DMS153 (cell line): ENCODE measurements at regions not wholly inside any gene's neighbourhood (a gene's known extent, or its start where the extent isn't known, plus 50 kb on each side); places are given as distances from the start of the nearest gene placed in this dataset.
"Not testable (repeated sequence)": the region's sequence is repeated elsewhere in the genome, so short reads cannot be mapped to it uniquely, and the experiment has no call there.

Experiments used
- DNase-seq: peaks from one replicate; lab custom pipeline; 2025; lab: John Stamatoyannopoulos, UW

GRCh38 chr13:21879263-21879914 lies 208.5 kb downstream of the FGF9 start:
- DNase-seq = no peak

- DNase-seq = no peak
These were observed 211.9 kb downstream of the FGF9 start for GRCh38 chr13:21882766-21883165.

GRCh38 chr13:21883713-21884112 lies 212.8 kb downstream of the FGF9 start:
- DNase-seq = no peak

GRCh38 chr13:21884299-21884909 lies 213.5 kb downstream of the FGF9 start:
- DNase-seq = peak; percentile 71

GRCh38 chr13:21884965-21885567 lies 214.2 kb downstream of the FGF9 start:
- peak; percentile 86 for DNase-seq

GRCh38 chr13:21885714-21886224 lies 214.9 kb downstream of the FGF9 start:
- no peak for DNase-seq

- no peak for DNase-seq
These were observed 218.8 kb downstream of the FGF9 start for GRCh38 chr13:21889651-21890050.

GRCh38 chr13:21890220-21890619 lies 219.3 kb downstream of the FGF9 start:
- not testable (repeated sequence) for DNase-seq

GRCh38 chr13:21894091-21894490 lies 223.2 kb downstream of the FGF9 start:
- DNase-seq = peak; percentile 86

- DNase-seq = no peak
These were observed 224.1 kb downstream of the FGF9 start for GRCh38 chr13:21894703-21895699.

GRCh38 chr13:21895779-21896178 lies 224.9 kb downstream of the FGF9 start:
- no peak for DNase-seq

- no peak for DNase-seq
These were observed 226.3 kb downstream of the FGF9 start for GRCh38 chr13:21897161-21897560.

GRCh38 chr13:21898459-21898858 lies 227.6 kb downstream of the FGF9 start:
- peak; percentile 15 for DNase-seq

- no peak for DNase-seq
These were observed 228.1 kb downstream of the FGF9 start for GRCh38 chr13:21898945-21899344.

- no peak for DNase-seq
These were observed 230.5 kb downstream of the FGF9 start for GRCh38 chr13:21901336-21901735.

- no peak for DNase-seq
These were observed 231.2 kb downstream of the FGF9 start for GRCh38 chr13:21901811-21902708.

- DNase-seq = no peak
These were observed 231.8 kb downstream of the FGF9 start for GRCh38 chr13:21902709-21903098.

- DNase-seq = no peak
These were observed 234.6 kb downstream of the FGF9 start for GRCh38 chr13:21905486-21905885.

- DNase-seq = no peak
These were observed 238.5 kb downstream of the FGF9 start for GRCh38 chr13:21909331-21909730.

- DNase-seq = no peak
These were observed 239.7 kb downstream of the FGF9 start for GRCh38 chr13:21910546-21910945.
